ENCODE measurements at regions not wholly inside any gene's neighbourhood (a gene's known extent, or its start where the extent isn't known, plus 50 kb on each side); places are given as distances from the start of the nearest gene placed in this dataset.

- TF ChIP-seq CTCF (IDR thresholded peaks at IDR 0.05 in 4 of 5, conservative IDR thresholded peaks at IDR 0.05 in 1 of 5) = no peak
- no peak for TF ChIP-seq POLR2A (IDR thresholded peaks at IDR 0.05)
These were observed 395.6 kb upstream of the USP9Y start for GRCh38 chrY:12305456-12305855.

All from gastrocnemius medialis (tissue), 4 donors.